SK-N-SH (cell line): ENCODE measurements at regions not wholly inside any gene's neighbourhood (a gene's known extent, or its start where the extent isn't known, plus 50 kb on each side); places are given as distances from the start of the nearest gene placed in this dataset.

ENCODE experiments used
- CTCF ChIA-PET: fragments of 300-600, 350-600 bp; formaldehyde crosslinking; extraction: SDS; loops from one replicate; lab custom pipeline; 2021; lab: Yijun Ruan, JAX
- POLR2A ChIA-PET: fragments of 350-600 bp; sonication (Branson Sonifier 250); formaldehyde crosslinking; extraction: SDS; loops from one replicate; lab custom pipeline; 2020; ENCODE audit warnings: antibody characterized with exemption, inconsistent platforms; lab: Yijun Ruan, JAX
- DNase-seq: peaks from one replicate; pipeline ENCODE4 v3.0.0; 2012
- H2AFZ ChIP-seq: fragments of 200-600 bp; sonication (generic); 2 replicates; pipeline ENCODE4 v1.8.1; 2016; ENCODE audit warnings: antibody characterized with exemption, mild to moderate bottlenecking, low read depth
- H3F3A ChIP-seq: fragments of 200-600 bp; sonication (generic); replicated peaks from 2 replicates; pipeline ENCODE3; 2016; ENCODE audit warnings: antibody characterized with exemption, mild to moderate bottlenecking; ENCODE audit not compliant: insufficient read depth
- H3K27ac ChIP-seq, 2 experiments: fragments of 200-500 bp in 1 of 2; fragments of 200-600 bp in 1 of 2; sonication (Bioruptor generic) in 1 of 2; sonication (generic), shearing (Covaris generic) in 1 of 2; 2 replicates each; pipeline versions ENCODE4 v1.5.1 to v1.6.1; 2014 to 2016; ENCODE audit warnings: low read depth in 2 of 2, inconsistent platforms in 1 of 2, low read length in 1 of 2, mild to moderate bottlenecking in 1 of 2, mixed read lengths in 1 of 2
- H3K27me3 ChIP-seq: fragments of 200-600 bp; sonication (generic), shearing (Covaris generic); 2 replicates; pipeline ENCODE4 v1.6.1; 2016; ENCODE audit warnings: mixed run types; ENCODE audit not compliant: insufficient read depth
- H3K36me3 ChIP-seq, 2 experiments: fragments of 200-500 bp in 1 of 2; fragments of 200-600 bp in 1 of 2; sonication (Bioruptor generic) in 1 of 2; sonication (generic) in 1 of 2; replicated peaks in 1 of 2; 2 replicates each; pipeline versions ENCODE3 to v1.5.1; 2014 to 2016; ENCODE audit warnings: low read length in 1 of 2, mild to moderate bottlenecking in 1 of 2; ENCODE audit not compliant: insufficient read depth in 2 of 2, control insufficient read depth in 1 of 2
- H3K4me1 ChIP-seq, 2 experiments: fragments of 200-500 bp in 1 of 2; fragments of 200-600 bp in 1 of 2; sonication (Bioruptor generic) in 1 of 2; sonication (generic), shearing (Covaris generic) in 1 of 2; 2 replicates each; pipeline versions ENCODE4 v1.5.1 to v1.6.1; 2014 to 2016; ENCODE audit warnings: low read depth in 1 of 2, low read length in 1 of 2, mixed run types in 1 of 2; ENCODE audit not compliant: insufficient read depth in 2 of 2, control insufficient read depth in 1 of 2
- H3K4me2 ChIP-seq: fragments of 200-600 bp; sonication (generic), shearing (Covaris generic); 2 replicates; pipeline ENCODE4 v1.6.1; 2017; ENCODE audit warnings: mixed run types
- H3K4me3 ChIP-seq, 2 experiments: fragments of 200-500 bp in 1 of 2; fragments of 200-600 bp in 1 of 2; sonication (Bioruptor generic) in 1 of 2; sonication (generic), shearing (Covaris generic) in 1 of 2; 2 replicates each; pipeline versions ENCODE4 v1.5.1 to v1.8.1; 2014 to 2016; ENCODE audit warnings: low read depth in 2 of 2, inconsistent platforms in 1 of 2, low read length in 1 of 2, mild to moderate bottlenecking in 1 of 2, mixed read lengths in 1 of 2, moderate library complexity in 1 of 2
- H3K79me2 ChIP-seq: fragments of 200-600 bp; sonication (generic); 2 replicates; pipeline ENCODE4 v1.8.1; 2017; ENCODE audit warnings: mild to moderate bottlenecking; ENCODE audit not compliant: insufficient read depth
- H3K9ac ChIP-seq: fragments of 200-600 bp; sonication (generic); 2 replicates; pipeline ENCODE4 v1.6.1; 2017; ENCODE audit warnings: mixed run types
- H3K9me2 ChIP-seq: fragments of 200-600 bp; sonication (generic); 2 replicates; pipeline ENCODE4 v1.6.1; 2017; ENCODE audit warnings: mixed run types
- H3K9me3 ChIP-seq: fragments of 200-600 bp; sonication (generic); 2 replicates; pipeline ENCODE4 v1.6.1; 2017; ENCODE audit warnings: mixed run types, mild to moderate bottlenecking, moderate library complexity
- H4K20me1 ChIP-seq: fragments of 200-600 bp; sonication (generic); 2 replicates; pipeline ENCODE4 v1.6.1; 2017; ENCODE audit warnings: mild to moderate bottlenecking, mixed run types; ENCODE audit not compliant: insufficient read depth
- FOXM1 ChIP-seq: IDR thresholded peaks from 2 replicates; pipeline ENCODE4 v1.4.0; 2012; ENCODE audit warnings: low read depth, mild to moderate bottlenecking
- GABPA ChIP-seq: IDR thresholded peaks from 2 replicates; pipeline ENCODE4 v1.4.0; 2012; ENCODE audit warnings: low read depth, mild to moderate bottlenecking
- IRF3 ChIP-seq: fragments of 150-350 bp; IDR thresholded peaks from 2 replicates; pipeline ENCODE4 v1.6.1; 2016; ENCODE audit warnings: mild to moderate bottlenecking, low read depth, low read length
- NFIC ChIP-seq: IDR thresholded peaks from 2 replicates; pipeline ENCODE4 v1.4.0; 2012; ENCODE audit warnings: borderline replicate concordance
- NRF1 ChIP-seq: IDR thresholded peaks from 2 replicates; pipeline ENCODE4 v1.6.1; 2012; ENCODE audit warnings: low read depth, mild to moderate bottlenecking, low read length
- POLR2AphosphoS5 ChIP-seq: IDR thresholded peaks from 2 replicates; pipeline ENCODE4 v1.6.1; 2012; ENCODE audit warnings: low read depth, low read length
- RFX5 ChIP-seq: IDR thresholded peaks from 2 replicates; pipeline ENCODE4 v1.6.1; 2012; ENCODE audit warnings: mild to moderate bottlenecking, improper control_type of control experiment, low read length
- RXRA ChIP-seq: IDR thresholded peaks from 2 replicates; pipeline ENCODE4 v1.4.0; 2012; ENCODE audit warnings: low read depth, mild to moderate bottlenecking, borderline replicate concordance
- TAF1 ChIP-seq: IDR thresholded peaks from 2 replicates; pipeline ENCODE4 v1.6.1; 2012; ENCODE audit warnings: low read depth, mild to moderate bottlenecking, low read length, moderate library complexity, borderline replicate concordance
- TCF12 ChIP-seq: IDR thresholded peaks from 2 replicates; pipeline ENCODE4 v1.4.0; 2012
- TEAD4 ChIP-seq: IDR thresholded peaks from 2 replicates; pipeline ENCODE4 v1.4.0; 2012; ENCODE audit warnings: mild to moderate bottlenecking, borderline replicate concordance; ENCODE audit not compliant: insufficient read depth
- USF2 ChIP-seq: fragments of 150-350 bp; IDR thresholded peaks from 2 replicates; pipeline ENCODE4 v1.6.1; 2017; ENCODE audit warnings: antibody characterized with exemption, low read length, low read depth, borderline replicate concordance
- WGBS: methylation state at CpG from one replicate; pipeline ENCODE4 v1.1.6; 2017; ENCODE audit warnings: low lambda C conversion rate; 5-methylcytosine and 5-hydroxymethylcytosine counted together
- TF ChIP-seq, protein P1 (sequence below): IDR thresholded peaks from 2 replicates; pipeline ENCODE4; 2012
- TF ChIP-seq, protein P2 (sequence below): IDR thresholded peaks from 2 replicates; pipeline ENCODE4 v1.4.0; 2012; ENCODE audit warnings: low read depth, borderline replicate concordance
- TF ChIP-seq, protein P3 (sequence below): IDR thresholded peaks from 2 replicates; pipeline ENCODE4 v1.6.1; 2012; ENCODE audit warnings: mild to moderate bottlenecking, low read depth, low read length, moderate library complexity

DNA sequence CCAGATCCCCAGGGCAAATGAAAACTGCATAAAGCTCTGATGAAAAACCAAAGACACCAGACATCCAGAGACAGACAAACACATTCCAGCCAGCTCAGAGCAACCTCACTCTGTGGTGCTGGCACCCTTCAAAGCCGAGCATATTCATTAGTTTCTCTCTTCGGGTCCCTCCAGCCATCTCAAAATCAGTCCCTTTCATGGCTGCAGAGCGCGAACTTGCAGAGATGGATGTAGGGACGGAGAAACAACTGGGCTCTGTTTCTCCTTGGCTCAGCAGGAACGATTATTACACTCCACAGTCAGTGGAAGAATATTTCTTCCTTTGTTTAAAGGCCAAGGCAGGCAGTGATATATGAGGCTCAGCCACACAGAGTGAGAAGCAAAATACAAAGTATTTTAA lies 50.4 kb upstream of the SYN2 start (continued):
- TF ChIP-seq TCF12 (no peak), TEAD4 (no peak), USF2 (no peak), RFX5 (no peak), NFIC (no peak), FOXM1 (no peak)
- TF ChIP-seq, protein P1, sequence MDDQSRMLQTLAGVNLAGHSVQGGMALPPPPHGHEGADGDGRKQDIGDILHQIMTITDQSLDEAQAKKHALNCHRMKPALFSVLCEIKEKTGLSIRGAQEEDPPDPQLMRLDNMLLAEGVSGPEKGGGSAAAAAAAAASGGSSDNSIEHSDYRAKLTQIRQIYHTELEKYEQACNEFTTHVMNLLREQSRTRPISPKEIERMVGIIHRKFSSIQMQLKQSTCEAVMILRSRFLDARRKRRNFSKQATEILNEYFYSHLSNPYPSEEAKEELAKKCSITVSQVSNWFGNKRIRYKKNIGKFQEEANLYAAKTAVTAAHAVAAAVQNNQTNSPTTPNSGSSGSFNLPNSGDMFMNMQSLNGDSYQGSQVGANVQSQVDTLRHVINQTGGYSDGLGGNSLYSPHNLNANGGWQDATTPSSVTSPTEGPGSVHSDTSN = no peak

GRCh38 chr3:11954312-11954934 lies 49.8 kb upstream of the SYN2 start:
- Histone ChIP-seq H2AFZ (no peak overlapping the region), H3K4me1 (peaks cover 0 to 15% of the 10 kb centered on the region in 2 experiments; a peak in 2 of 4 replicates), H3K9me2 (no peaks in the 10 kb centered on the region), H3K27ac (peak overlapping the region in 1 of 2 experiments; percentile 64; a peak in 1 of 4 replicates), H3K9ac (no peak overlapping the region), H3F3A (no peaks in the 10 kb centered on the region), H3K9me3 (no peaks in the 10 kb centered on the region), H3K27me3 (no peaks in the 10 kb centered on the region), H3K4me3 (no peak overlapping the region)
- WGBS = 24% methylated on average over 8 of the region's 8 CpGs
- POLR2A ChIA-PET = no interaction called here
- DNase-seq = peak; percentile 36
- CTCF ChIA-PET = interaction anchor here (1.2 to 1.3 kb wide), 2 partner anchors 10 to 92 kb away, joined by 3 to 7 read pairs; no protein-coding TSS in a partner anchor
- no peak for TF ChIP-seq IRF3
- TF ChIP-seq FOXM1 = no peak
- no peak for TF ChIP-seq USF2
- TF ChIP-seq GABPA = no peak
- no peak for TF ChIP-seq NRF1
- TF ChIP-seq, protein P2, sequence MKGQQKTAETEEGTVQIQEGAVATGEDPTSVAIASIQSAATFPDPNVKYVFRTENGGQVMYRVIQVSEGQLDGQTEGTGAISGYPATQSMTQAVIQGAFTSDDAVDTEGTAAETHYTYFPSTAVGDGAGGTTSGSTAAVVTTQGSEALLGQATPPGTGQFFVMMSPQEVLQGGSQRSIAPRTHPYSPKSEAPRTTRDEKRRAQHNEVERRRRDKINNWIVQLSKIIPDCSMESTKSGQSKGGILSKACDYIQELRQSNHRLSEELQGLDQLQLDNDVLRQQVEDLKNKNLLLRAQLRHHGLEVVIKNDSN = no peak
- TF ChIP-seq, protein P3, sequence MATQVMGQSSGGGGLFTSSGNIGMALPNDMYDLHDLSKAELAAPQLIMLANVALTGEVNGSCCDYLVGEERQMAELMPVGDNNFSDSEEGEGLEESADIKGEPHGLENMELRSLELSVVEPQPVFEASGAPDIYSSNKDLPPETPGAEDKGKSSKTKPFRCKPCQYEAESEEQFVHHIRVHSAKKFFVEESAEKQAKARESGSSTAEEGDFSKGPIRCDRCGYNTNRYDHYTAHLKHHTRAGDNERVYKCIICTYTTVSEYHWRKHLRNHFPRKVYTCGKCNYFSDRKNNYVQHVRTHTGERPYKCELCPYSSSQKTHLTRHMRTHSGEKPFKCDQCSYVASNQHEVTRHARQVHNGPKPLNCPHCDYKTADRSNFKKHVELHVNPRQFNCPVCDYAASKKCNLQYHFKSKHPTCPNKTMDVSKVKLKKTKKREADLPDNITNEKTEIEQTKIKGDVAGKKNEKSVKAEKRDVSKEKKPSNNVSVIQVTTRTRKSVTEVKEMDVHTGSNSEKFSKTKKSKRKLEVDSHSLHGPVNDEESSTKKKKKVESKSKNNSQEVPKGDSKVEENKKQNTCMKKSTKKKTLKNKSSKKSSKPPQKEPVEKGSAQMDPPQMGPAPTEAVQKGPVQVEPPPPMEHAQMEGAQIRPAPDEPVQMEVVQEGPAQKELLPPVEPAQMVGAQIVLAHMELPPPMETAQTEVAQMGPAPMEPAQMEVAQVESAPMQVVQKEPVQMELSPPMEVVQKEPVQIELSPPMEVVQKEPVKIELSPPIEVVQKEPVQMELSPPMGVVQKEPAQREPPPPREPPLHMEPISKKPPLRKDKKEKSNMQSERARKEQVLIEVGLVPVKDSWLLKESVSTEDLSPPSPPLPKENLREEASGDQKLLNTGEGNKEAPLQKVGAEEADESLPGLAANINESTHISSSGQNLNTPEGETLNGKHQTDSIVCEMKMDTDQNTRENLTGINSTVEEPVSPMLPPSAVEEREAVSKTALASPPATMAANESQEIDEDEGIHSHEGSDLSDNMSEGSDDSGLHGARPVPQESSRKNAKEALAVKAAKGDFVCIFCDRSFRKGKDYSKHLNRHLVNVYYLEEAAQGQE = no peak
- no peak for TF ChIP-seq TAF1
- TF ChIP-seq POLR2AphosphoS5 = no peak
- TF ChIP-seq RXRA = no peak
- no peak for TF ChIP-seq NFIC
- TF ChIP-seq, all 33 proteins: peak for 0
- no peaks in the 10 kb centered on the region for H3K36me3 ChIP-seq
- no peaks in the 10 kb centered on the region for H4K20me1 ChIP-seq
- H3K4me2 ChIP-seq = no peak overlapping the region
- no peaks in the 10 kb centered on the region for H3K79me2 ChIP-seq
